Sigmoid colon (tissue), 6 donors: ENCODE measurements at regions not wholly inside any gene's neighbourhood (a gene's known extent, or its start where the extent isn't known, plus 50 kb on each side); places are given as distances from the start of the nearest gene placed in this dataset.

Experiments
- DNase-seq: peaks from one replicate; pipeline ENCODE4 v3.0.0-alpha.2; 2019
- H3K27ac ChIP-seq, 4 donors: fragments of 200-600 bp; sonication (generic); one replicate each; pipeline ENCODE4 v1.5.1; 2016 to 2019; ENCODE audit warnings: mild to moderate bottlenecking in 1 of 4
- H3K27me3 ChIP-seq, 3 donors: fragments of 200-600 bp; sonication (generic); one replicate each; pipeline ENCODE4 v1.5.1; 2019; ENCODE audit warnings: mild to moderate bottlenecking in 1 of 3
- H3K36me3 ChIP-seq, 4 donors: fragments of 200-600 bp; sonication (generic); one replicate each; pipeline ENCODE4 v1.5.1; 2016 to 2019
- H3K4me1 ChIP-seq, 4 donors: fragments of 200-600 bp; sonication (generic); one replicate each; pipeline ENCODE4 v1.5.1; 2017 to 2019
- H3K4me3 ChIP-seq, 4 donors: fragments of 200-600 bp; sonication (generic); one replicate each; pipeline ENCODE4 v1.5.1; 2017 to 2019; ENCODE audit warnings: mild to moderate bottlenecking in 2 of 4, moderate library complexity in 1 of 4
- H3K9me3 ChIP-seq, 4 donors: fragments of 200-600 bp in 3 of 4; sonication (generic) in 3 of 4; one replicate each; pipeline versions ENCODE4 v1.5.1 to v1.6.1; 2013 to 2019
- CTCF ChIP-seq, 4 experiments: fragments of 450-650 bp in 3 of 4; fragments of 200-600 bp in 1 of 4; IDR thresholded peaks; one replicate each; pipeline ENCODE4 v1.5.1; 2016 to 2019; ENCODE audit warnings: antibody characterized with exemption in 4 of 4, mild to moderate bottlenecking in 3 of 4, moderate library complexity in 2 of 4
- EP300 ChIP-seq, 4 donors: sonication (generic); formaldehyde crosslinking; IDR thresholded peaks; one replicate each; pipeline ENCODE4 v1.6.1; 2017; ENCODE audit warnings: antibody characterized with exemption in 4 of 4
- POLR2A ChIP-seq, 2 donors: fragments of 450-650 bp; IDR thresholded peaks; one replicate each; pipeline ENCODE4 v1.6.1; 2016; ENCODE audit warnings: antibody characterized with exemption in 2 of 2, mild to moderate bottlenecking in 2 of 2, moderate library complexity in 2 of 2
- POLR2AphosphoS5 ChIP-seq, 4 donors: sonication (generic); formaldehyde crosslinking; IDR thresholded peaks; one replicate each; pipeline ENCODE4 v1.6.1; 2017; ENCODE audit warnings: antibody characterized with exemption in 4 of 4
- WGBS, 2 donors: extraction: QIAGEN DNeasy Blood & Tissue Kit; methylation state at CpG; one replicate each; pipeline ENCODE4 v1.1.7; 2013; 5-methylcytosine and 5-hydroxymethylcytosine counted together
- intact Hi-C: fragments of 100-400 bp; cut with DNase I; formaldehyde crosslinking; loops from one replicate; pipeline ENCODE4 v1.15.1; 2023
- donor health status: healthy with polysubstance abuse.
- donor health status: healthy.

- H3K4me3 ChIP-seq = no peak overlapping the region
- no peaks in the 10 kb centered on the region for H3K27me3 ChIP-seq
- intact Hi-C loops = loop anchor here (10.0 kb wide), 1 partner anchor 576 kb away; the partner anchor contains the start of gene ZNF462
- WGBS, 2 donors = 92 to 95% methylated on average over 8 of the region's 8 CpGs
- DNase-seq = no peak
- H3K9me3 ChIP-seq = no peaks in the 10 kb centered on the region
- TF ChIP-seq POLR2AphosphoS5 (IDR thresholded peaks at IDR 0.05) (no peak), POLR2A (IDR thresholded peaks at IDR 0.05) (no peak)
- H3K4me1 ChIP-seq = peaks cover 0 to 22% (median 18%) of the 10 kb centered on the region in 4 donors
- H3K27ac ChIP-seq = no peak overlapping the region
- H3K36me3 ChIP-seq = no peaks in the 10 kb centered on the region
Observed at GRCh38 chr9:106288689-106289088, 574.3 kb upstream of the ZNF462 start.

GRCh38 chr9:106291786-106292185 is 571.2 kb upstream of the ZNF462 start:
- H3K4me3 ChIP-seq = no peak overlapping the region
- intact Hi-C loops = no loop called here
- no peak overlapping the region for H3K27ac ChIP-seq
- no peaks in the 10 kb centered on the region for H3K27me3 ChIP-seq
- TF ChIP-seq POLR2A (IDR thresholded peaks at IDR 0.05) (no peak), CTCF (IDR thresholded peaks at IDR 0.05) (no peak), POLR2AphosphoS5 (IDR thresholded peaks at IDR 0.05) (no peak), EP300 (IDR thresholded peaks at IDR 0.05) (no peak)
- H3K4me1 ChIP-seq = peaks cover 0 to 16% (median 16%) of the 10 kb centered on the region in 4 donors
- 53 to 85% methylated on average over 2 of the region's 2 CpGs for WGBS, 2 donors
- DNase-seq = no peak
- H3K9me3 ChIP-seq = no peaks in the 10 kb centered on the region
- H3K36me3 ChIP-seq = no peaks in the 10 kb centered on the region

DNA sequence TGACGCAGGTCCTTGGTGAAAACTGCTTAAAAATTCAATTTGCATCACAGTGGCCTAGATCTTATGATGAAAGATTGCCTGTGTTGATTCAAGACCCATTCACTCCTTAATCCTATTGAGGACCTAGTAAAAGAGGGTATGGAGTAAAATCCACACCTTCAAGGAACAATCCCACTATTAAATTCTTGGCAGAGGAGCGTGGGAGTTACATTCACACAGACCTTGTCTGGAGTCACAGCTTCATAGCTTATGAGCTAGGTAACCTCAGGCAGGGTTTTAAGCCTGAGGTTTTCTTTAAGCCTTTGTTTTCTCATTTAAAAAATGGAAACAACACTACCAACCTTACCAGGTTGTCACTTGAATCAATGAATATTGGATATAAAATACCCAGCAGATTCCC is 566.5 kb upstream of the ZNF462 start:
- no peaks in the 10 kb centered on the region for H3K36me3 ChIP-seq
- no peaks in the 10 kb centered on the region for H3K4me1 ChIP-seq
- H3K27me3 ChIP-seq = no peaks in the 10 kb centered on the region
- 92% methylated on average over 2 of the region's 2 CpGs for WGBS, 2 donors
- TF ChIP-seq POLR2A (IDR thresholded peaks at IDR 0.05) = no peak
- TF ChIP-seq CTCF (IDR thresholded peaks at IDR 0.05) = no peak
- TF ChIP-seq EP300 (IDR thresholded peaks at IDR 0.05) = no peak
- TF ChIP-seq POLR2AphosphoS5 (IDR thresholded peaks at IDR 0.05) = no peak
- H3K9me3 ChIP-seq = no peaks in the 10 kb centered on the region
- DNase-seq = no peak
- intact Hi-C loops = no loop called here
- H3K27ac ChIP-seq = no peak overlapping the region
- H3K4me3 ChIP-seq = no peak overlapping the region

DNA sequence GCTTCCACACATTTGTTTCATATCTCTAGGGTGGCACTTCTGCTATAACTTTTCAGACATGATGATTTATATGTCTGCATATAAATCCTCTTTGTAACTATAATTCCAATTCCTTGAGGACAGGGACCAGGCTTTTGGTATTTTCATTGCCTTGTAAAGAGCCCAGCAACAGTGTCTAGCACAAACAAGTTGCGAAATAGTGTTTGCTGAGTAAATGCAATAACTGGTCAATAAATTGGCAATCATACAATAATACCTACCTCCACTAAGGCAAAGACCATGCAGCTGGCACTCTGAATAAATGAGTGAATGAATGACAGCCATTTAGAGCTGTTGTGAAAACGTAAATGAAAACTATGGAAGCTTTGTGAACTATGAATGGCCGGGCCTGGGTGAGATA is 564.0 kb upstream of the ZNF462 start:
- Histone ChIP-seq H3K27ac (no peak overlapping the region), H3K4me3 (no peak overlapping the region), H3K27me3 (no peaks in the 10 kb centered on the region), H3K4me1 (no peaks in the 10 kb centered on the region), H3K36me3 (no peaks in the 10 kb centered on the region), H3K9me3 (no peaks in the 10 kb centered on the region)
- WGBS, 2 donors = 54 to 71% methylated on average over 3 of the region's 3 CpGs
- no peak for TF ChIP-seq POLR2A (IDR thresholded peaks at IDR 0.05)
- TF ChIP-seq EP300 (IDR thresholded peaks at IDR 0.05) = no peak
- TF ChIP-seq CTCF (IDR thresholded peaks at IDR 0.05) = no peak
- no peak for TF ChIP-seq POLR2AphosphoS5 (IDR thresholded peaks at IDR 0.05)
- intact Hi-C loops = no loop called here
- DNase-seq = no peak

GRCh38 chr9:106304401-106304920 is 558.5 kb upstream of the ZNF462 start:
- intact Hi-C loops = no loop called here
- Histone ChIP-seq H3K27ac (no peak overlapping the region), H3K9me3 (no peaks in the 10 kb centered on the region), H3K36me3 (no peaks in the 10 kb centered on the region), H3K27me3 (no peaks in the 10 kb centered on the region), H3K4me3 (no peak overlapping the region), H3K4me1 (peaks cover 0 to 11% (median 4%) of the 10 kb centered on the region in 4 donors)
- no peak for TF ChIP-seq CTCF (IDR thresholded peaks at IDR 0.05)
- no peak for TF ChIP-seq POLR2AphosphoS5 (IDR thresholded peaks at IDR 0.05)
- TF ChIP-seq EP300 (IDR thresholded peaks at IDR 0.05) = no peak
- TF ChIP-seq POLR2A (IDR thresholded peaks at IDR 0.05) = no peak
- DNase-seq = no peak
- 71 to 81% methylated on average over 4 of the region's 4 CpGs for WGBS, 2 donors
